ENCODE measurements at regions not wholly inside any gene's neighbourhood (a gene's known extent, or its start where the extent isn't known, plus 50 kb on each side); places are given as distances from the start of the nearest gene placed in this dataset.

- no peak for DNase-seq (ENCODE audit: low read depth)
Observed at GRCh38 chr2:12316476-12316875, 400.3 kb upstream of the TRIB2 start.

- DNase-seq (ENCODE audit: low read depth): no peak
Observed at GRCh38 chr2:12317286-12317685, 399.4 kb upstream of the TRIB2 start.

GRCh38 chr2:12317814-12318426 is 398.8 kb upstream of the TRIB2 start:
- DNase-seq (ENCODE audit: low read depth): no peak

- no peak for DNase-seq (ENCODE audit: low read depth)
Observed at GRCh38 chr2:12318427-12319057, 398.2 kb upstream of the TRIB2 start.

GRCh38 chr2:12320027-12320734 is 396.6 kb upstream of the TRIB2 start:
- DNase-seq (ENCODE audit: low read depth): no peak

- no peak for DNase-seq (ENCODE audit: low read depth)
Observed at GRCh38 chr2:12320991-12321641, 395.6 kb upstream of the TRIB2 start.

GRCh38 chr2:12321886-12322285 is 394.9 kb upstream of the TRIB2 start:
- no peak for DNase-seq (ENCODE audit: low read depth)

- no peak for DNase-seq (ENCODE audit: low read depth)
Observed at GRCh38 chr2:12325806-12326205, 390.9 kb upstream of the TRIB2 start.

- no peak for DNase-seq (ENCODE audit: low read depth)
Observed at GRCh38 chr2:12326449-12327190, 390.1 kb upstream of the TRIB2 start.

GRCh38 chr2:12330916-12331315 is 385.8 kb upstream of the TRIB2 start:
- DNase-seq (ENCODE audit: low read depth): no peak

GRCh38 chr2:12331698-12332097 is 385.0 kb upstream of the TRIB2 start:
- DNase-seq (ENCODE audit: low read depth): no peak

GRCh38 chr2:12333293-12333692 is 383.4 kb upstream of the TRIB2 start:
- no peak for DNase-seq (ENCODE audit: low read depth)

- no peak for DNase-seq (ENCODE audit: low read depth)
Observed at GRCh38 chr2:12334412-12334966, 382.2 kb upstream of the TRIB2 start.

- no peak for DNase-seq (ENCODE audit: low read depth)
Observed at GRCh38 chr2:12335131-12335530, 381.6 kb upstream of the TRIB2 start.

GRCh38 chr2:12335995-12336394 is 380.7 kb upstream of the TRIB2 start:
- no peak for DNase-seq (ENCODE audit: low read depth)

GRCh38 chr2:12338946-12339697 is 377.6 kb upstream of the TRIB2 start:
- no peak for DNase-seq (ENCODE audit: low read depth)

- DNase-seq (ENCODE audit: low read depth): no peak
Observed at GRCh38 chr2:12340164-12340563, 376.6 kb upstream of the TRIB2 start.

GRCh38 chr2:12341215-12341614 is 375.5 kb upstream of the TRIB2 start:
- DNase-seq (ENCODE audit: low read depth): no peak

- DNase-seq (ENCODE audit: low read depth): no peak
Observed at GRCh38 chr2:12341920-12342319, 374.8 kb upstream of the TRIB2 start.

GRCh38 chr2:12343141-12343540 is 373.6 kb upstream of the TRIB2 start:
- DNase-seq (ENCODE audit: low read depth): no peak

- DNase-seq (ENCODE audit: low read depth): no peak
Observed at GRCh38 chr2:12347066-12347493, 369.7 kb upstream of the TRIB2 start.
